Colonic mucosa (tissue), 4 donors: ENCODE measurements at regions not wholly inside any gene's neighbourhood (a gene's known extent, or its start where the extent isn't known, plus 50 kb on each side); places are given as distances from the start of the nearest gene placed in this dataset.
"Not testable (repeated sequence)": the region's sequence is repeated elsewhere in the genome, so short reads cannot be mapped to it uniquely, and the experiment has no call there.

Experiments used
- DNase-seq: peaks from one replicate; pipeline ENCODE4 v3.0.0-alpha.2; 2020
- H3K27ac ChIP-seq: fragments of 200-600 bp; one replicate; pipeline ENCODE4 v1.8.0; 2021
- H3K27me3 ChIP-seq: fragments of 200-600 bp; one replicate; pipeline ENCODE4 v1.8.0; 2021
- H3K36me3 ChIP-seq: fragments of 200-600 bp; one replicate; pipeline ENCODE4 v1.8.0; 2021
- H3K4me1 ChIP-seq: fragments of 200-600 bp; one replicate; pipeline ENCODE4 v1.8.0; 2021; ENCODE audit warnings: mild to moderate bottlenecking
- H3K4me3 ChIP-seq: fragments of 200-600 bp; one replicate; pipeline ENCODE4 v1.8.0; 2021
- H3K9ac ChIP-seq, 2 donors: one replicate each; pipeline ENCODE4 v1.7.0; 2013; ENCODE audit warnings: control low read depth in 2 of 2, low read depth in 2 of 2, low read length in 2 of 2
- H3K9me3 ChIP-seq: fragments of 200-600 bp; one replicate; pipeline ENCODE4 v1.8.0; 2021
- intact Hi-C: fragments of 100-400 bp; cut with DNase I; formaldehyde crosslinking; loops from one replicate; pipeline ENCODE4 v1.14.1; 2022
- TF ChIP-seq, protein P1 (sequence below): fragments of 200-600 bp; IDR thresholded peaks from one replicate; pipeline ENCODE4 v1.8.0; 2022; ENCODE audit warnings: antibody characterized with exemption, mild to moderate bottlenecking
- donor health status: healthy.
- donor health status: DM: no; HTN: no; CAD: no.
- donor health status: DM: no; HTN: no; CAD: no.

DNA sequence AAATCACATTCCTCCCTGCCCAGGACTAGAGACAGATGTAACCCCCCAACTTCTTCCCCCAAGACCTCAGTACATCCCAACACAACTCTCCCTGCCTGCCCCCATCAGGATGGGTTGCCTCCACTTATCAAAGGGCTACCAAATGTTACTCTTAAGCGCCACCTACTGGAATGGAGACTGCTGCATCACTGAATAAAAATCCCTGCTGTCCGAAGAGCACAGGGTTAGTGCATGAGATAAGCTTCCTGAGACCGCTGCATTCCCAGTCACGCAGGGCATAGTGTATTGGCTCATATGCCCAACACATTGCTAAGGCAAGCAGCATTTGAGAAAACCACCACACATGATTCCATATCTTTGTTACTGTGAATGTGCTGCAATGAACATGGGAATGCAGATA, 544.5 kb downstream of the PPP4R3C start:
- H3K9me3 ChIP-seq: no peaks in the 10 kb centered on the region
- no peak overlapping the region for H3K4me3 ChIP-seq
- TF ChIP-seq, protein P1, sequence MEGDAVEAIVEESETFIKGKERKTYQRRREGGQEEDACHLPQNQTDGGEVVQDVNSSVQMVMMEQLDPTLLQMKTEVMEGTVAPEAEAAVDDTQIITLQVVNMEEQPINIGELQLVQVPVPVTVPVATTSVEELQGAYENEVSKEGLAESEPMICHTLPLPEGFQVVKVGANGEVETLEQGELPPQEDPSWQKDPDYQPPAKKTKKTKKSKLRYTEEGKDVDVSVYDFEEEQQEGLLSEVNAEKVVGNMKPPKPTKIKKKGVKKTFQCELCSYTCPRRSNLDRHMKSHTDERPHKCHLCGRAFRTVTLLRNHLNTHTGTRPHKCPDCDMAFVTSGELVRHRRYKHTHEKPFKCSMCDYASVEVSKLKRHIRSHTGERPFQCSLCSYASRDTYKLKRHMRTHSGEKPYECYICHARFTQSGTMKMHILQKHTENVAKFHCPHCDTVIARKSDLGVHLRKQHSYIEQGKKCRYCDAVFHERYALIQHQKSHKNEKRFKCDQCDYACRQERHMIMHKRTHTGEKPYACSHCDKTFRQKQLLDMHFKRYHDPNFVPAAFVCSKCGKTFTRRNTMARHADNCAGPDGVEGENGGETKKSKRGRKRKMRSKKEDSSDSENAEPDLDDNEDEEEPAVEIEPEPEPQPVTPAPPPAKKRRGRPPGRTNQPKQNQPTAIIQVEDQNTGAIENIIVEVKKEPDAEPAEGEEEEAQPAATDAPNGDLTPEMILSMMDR: no peak
- H3K27me3 ChIP-seq: no peaks in the 10 kb centered on the region
- H3K4me1 ChIP-seq: no peaks in the 10 kb centered on the region
- DNase-seq: no peak
- H3K36me3 ChIP-seq: no peaks in the 10 kb centered on the region
- intact Hi-C loops: no loop called here
- no peak overlapping the region for H3K27ac ChIP-seq
- no peak overlapping the region for H3K9ac ChIP-seq

DNA sequence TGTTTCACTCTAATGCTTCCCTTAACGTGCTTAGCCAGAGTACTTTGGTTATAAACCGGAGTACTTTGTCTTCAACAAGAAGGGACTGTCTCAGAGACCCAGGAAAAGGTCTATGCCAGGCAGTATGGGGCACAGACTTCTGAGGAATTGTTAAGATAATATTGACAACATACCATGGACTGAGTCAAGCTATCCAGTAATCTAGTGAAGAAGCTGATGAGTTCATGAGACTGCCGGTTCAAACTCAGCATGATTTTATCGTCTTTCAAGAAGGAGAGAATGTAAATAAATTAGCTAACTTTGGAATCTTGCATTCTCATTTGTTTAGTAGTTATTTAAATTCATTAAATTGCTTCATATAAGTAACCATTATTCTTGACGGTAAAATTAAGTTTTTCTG, 546.1 kb downstream of the PPP4R3C start:
- TF ChIP-seq, protein P1: no peak
- Histone ChIP-seq H3K9me3 (no peaks in the 10 kb centered on the region), H3K9ac (no peak overlapping the region), H3K4me1 (no peaks in the 10 kb centered on the region), H3K27ac (no peak overlapping the region), H3K4me3 (no peak overlapping the region), H3K36me3 (no peaks in the 10 kb centered on the region), H3K27me3 (no peaks in the 10 kb centered on the region)
- intact Hi-C loops: no loop called here
- DNase-seq: no peak

DNA sequence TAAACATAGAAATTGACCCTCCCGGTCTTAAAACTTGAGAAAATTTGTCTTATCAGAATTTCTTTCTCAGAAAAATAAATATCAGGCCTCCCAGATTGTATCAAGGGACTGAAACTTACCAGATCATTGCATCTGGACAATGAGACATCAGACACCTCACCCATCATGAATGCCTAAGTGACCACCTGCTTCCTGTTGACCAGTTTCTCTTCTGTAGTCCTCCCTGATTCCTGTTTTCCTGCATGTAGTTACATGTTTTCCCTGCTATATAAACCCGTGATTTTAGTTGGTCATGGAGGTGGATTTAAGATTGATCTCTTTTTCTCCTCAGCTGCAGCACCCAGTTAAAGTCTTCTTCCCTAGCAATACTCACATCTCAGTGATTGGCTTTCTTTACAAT, 548.1 kb downstream of the PPP4R3C start:
- H3K27ac ChIP-seq: no peak overlapping the region
- no peaks in the 10 kb centered on the region for H3K27me3 ChIP-seq
- no peaks in the 10 kb centered on the region for H3K4me1 ChIP-seq
- no peak overlapping the region for H3K9ac ChIP-seq
- TF ChIP-seq, protein P1: no peak
- intact Hi-C loops: no loop called here
- DNase-seq: no peak
- H3K36me3 ChIP-seq: no peaks in the 10 kb centered on the region
- no peaks in the 10 kb centered on the region for H3K9me3 ChIP-seq
- no peak overlapping the region for H3K4me3 ChIP-seq

DNA sequence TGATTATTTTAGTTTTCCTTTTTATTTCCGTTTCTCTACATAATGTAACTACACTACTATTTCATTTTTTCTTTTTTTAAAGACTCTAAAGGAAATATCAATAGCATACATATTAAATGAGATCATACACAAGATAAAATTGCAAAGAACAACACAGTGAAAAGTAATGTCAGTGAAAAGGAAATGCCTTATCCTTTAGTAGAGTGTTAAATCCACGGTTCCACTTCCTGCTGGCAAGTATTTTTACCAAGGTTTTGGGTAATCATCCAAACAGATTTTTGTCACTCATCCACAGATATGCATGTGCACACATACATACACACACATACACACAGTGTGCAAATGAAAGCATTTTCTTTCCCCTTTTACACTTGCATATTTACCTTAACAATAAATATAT, 548.9 kb downstream of the PPP4R3C start:
- H3K9ac ChIP-seq: no peak overlapping the region
- no peak for DNase-seq

DNA sequence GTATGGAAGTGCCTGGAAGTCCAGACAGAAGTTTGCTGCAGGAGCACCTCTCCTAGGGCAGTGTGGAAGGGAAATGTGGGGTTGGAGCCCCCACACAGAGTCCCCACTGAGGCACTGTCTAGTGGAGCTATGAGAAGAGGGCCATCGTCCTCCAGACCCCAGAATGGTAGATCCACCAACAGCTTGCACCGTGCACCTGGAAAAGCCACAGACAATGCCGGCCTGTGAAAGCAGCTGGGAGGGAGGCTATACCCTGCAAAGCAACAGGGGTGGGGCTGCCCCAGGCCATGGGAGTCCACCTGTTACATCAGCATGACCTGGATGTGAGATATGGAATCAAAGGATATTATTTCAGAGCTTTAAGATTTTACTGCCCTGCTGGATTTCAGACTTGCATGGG, 551.4 kb downstream of the PPP4R3C start:
- intact Hi-C loops, H3K9me3 ChIP-seq, H3K4me1 ChIP-seq, H3K4me3 ChIP-seq, H3K27me3 ChIP-seq, H3K9ac ChIP-seq, H3K27ac ChIP-seq, DNase-seq, H3K36me3 ChIP-seq: not testable (repeated sequence)

More for the DNA sequence above, 548.9 kb downstream of the PPP4R3C start:
- intact Hi-C loops: no loop called here
- no peaks in the 10 kb centered on the region for H3K27me3 ChIP-seq
- no peak overlapping the region for H3K4me3 ChIP-seq
- TF ChIP-seq, protein P1: no peak
- H3K9me3 ChIP-seq: no peaks in the 10 kb centered on the region
- H3K36me3 ChIP-seq: no peaks in the 10 kb centered on the region
- H3K4me1 ChIP-seq: no peaks in the 10 kb centered on the region
- no peak overlapping the region for H3K27ac ChIP-seq

DNA sequence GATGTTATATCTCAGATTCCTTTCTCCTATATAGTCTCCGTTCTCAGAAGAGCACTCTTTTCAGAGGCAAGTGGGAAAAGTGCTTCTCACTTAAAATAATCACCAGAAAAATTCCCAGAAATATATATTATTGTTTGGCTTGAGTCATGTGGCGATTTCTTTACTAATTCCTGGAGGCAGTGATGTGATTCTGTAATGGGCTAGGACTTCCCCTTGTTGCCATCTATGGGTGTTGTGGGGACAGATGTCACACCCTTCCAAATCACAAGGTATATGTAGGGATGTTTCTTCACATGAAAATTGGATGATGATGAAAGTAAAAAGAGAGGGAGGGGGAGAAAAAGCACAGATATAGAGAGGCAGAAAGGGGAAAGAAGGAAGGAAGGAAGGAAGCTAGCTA, 553.4 kb downstream of the PPP4R3C start:
- no peaks in the 10 kb centered on the region for H3K4me1 ChIP-seq

More for the DNA sequence above, 553.4 kb downstream of the PPP4R3C start:
- Histone ChIP-seq H3K27me3 (no peaks in the 10 kb centered on the region), H3K27ac (no peak overlapping the region), H3K9me3 (no peaks in the 10 kb centered on the region), H3K36me3 (no peaks in the 10 kb centered on the region), H3K9ac (no peak overlapping the region), H3K4me3 (no peak overlapping the region)
- DNase-seq: no peak
- intact Hi-C loops: no loop called here
- TF ChIP-seq, protein P1: no peak
